ENCODE measurements at regions not wholly inside any gene's neighbourhood (a gene's known extent, or its start where the extent isn't known, plus 50 kb on each side); places are given as distances from the start of the nearest gene placed in this dataset.

DNA sequence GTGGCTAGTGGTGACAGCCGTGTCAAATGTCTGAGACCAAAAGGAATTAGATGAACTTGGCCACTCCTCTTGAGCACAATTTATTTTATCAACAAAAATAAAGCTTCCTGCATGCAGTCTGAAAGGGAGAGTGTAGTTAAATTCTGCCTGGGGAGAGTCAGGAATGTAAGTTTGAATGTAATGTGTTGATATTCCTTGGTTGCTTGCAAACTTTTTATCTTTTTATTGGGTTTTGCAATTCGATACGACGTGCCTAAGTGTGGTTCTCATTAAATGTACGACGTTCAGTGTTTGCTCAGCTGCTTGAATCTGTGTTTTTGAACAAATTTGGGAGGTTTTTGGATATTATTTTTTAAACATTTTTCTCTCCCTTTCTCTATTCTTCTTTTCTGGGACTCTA, 839.9 kb downstream of the CCSER2 start:
- TF ChIP-seq, protein P1, sequence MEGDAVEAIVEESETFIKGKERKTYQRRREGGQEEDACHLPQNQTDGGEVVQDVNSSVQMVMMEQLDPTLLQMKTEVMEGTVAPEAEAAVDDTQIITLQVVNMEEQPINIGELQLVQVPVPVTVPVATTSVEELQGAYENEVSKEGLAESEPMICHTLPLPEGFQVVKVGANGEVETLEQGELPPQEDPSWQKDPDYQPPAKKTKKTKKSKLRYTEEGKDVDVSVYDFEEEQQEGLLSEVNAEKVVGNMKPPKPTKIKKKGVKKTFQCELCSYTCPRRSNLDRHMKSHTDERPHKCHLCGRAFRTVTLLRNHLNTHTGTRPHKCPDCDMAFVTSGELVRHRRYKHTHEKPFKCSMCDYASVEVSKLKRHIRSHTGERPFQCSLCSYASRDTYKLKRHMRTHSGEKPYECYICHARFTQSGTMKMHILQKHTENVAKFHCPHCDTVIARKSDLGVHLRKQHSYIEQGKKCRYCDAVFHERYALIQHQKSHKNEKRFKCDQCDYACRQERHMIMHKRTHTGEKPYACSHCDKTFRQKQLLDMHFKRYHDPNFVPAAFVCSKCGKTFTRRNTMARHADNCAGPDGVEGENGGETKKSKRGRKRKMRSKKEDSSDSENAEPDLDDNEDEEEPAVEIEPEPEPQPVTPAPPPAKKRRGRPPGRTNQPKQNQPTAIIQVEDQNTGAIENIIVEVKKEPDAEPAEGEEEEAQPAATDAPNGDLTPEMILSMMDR (conservative IDR thresholded peaks at IDR 0.05) = no peak
- no peak overlapping the region for H3K4me2 ChIP-seq (ENCODE audit: insufficient read depth, insufficient read length, low read length)
- H2BK12ac ChIP-seq (ENCODE audit: insufficient read length, low read depth, low read length) = no peak overlapping the region
- H4K8ac ChIP-seq (replicated peaks; ENCODE audit: insufficient read length, low read depth, low read length) = no peak overlapping the region
- H4K91ac ChIP-seq (ENCODE audit: insufficient read length, low read depth, low read length) = no peak overlapping the region
- H3K9ac ChIP-seq (ENCODE audit: extremely low read depth, insufficient read length, low read length) = no peak overlapping the region
- H3K9me3 Mint-ChIP-seq = no peaks in the 10 kb centered on the region
- no peak overlapping the region for H2AFZ ChIP-seq (ENCODE audit: low read length)
- no peak overlapping the region for H2BK15ac ChIP-seq (ENCODE audit: low read depth, low read length)
- peaks cover 0 to 5% of the 10 kb centered on the region in 2 experiments; a peak in 2 of 4 replicates for H3K4me1 Mint-ChIP-seq
- no peaks in the 10 kb centered on the region for H4K20me1 ChIP-seq (ENCODE audit: control insufficient read depth, insufficient read depth, insufficient read length)
- no peaks in the 10 kb centered on the region for H3K79me2 ChIP-seq (ENCODE audit: insufficient read depth, low read length)
- no peak overlapping the region for H3K27ac Mint-ChIP-seq
- no peak overlapping the region for H2BK20ac ChIP-seq (ENCODE audit: low read depth, low read length, poor library complexity, severe bottlenecking)
- no CpG with 5 or more reads among the region's 6 CpGs for WGBS (ENCODE audit: extremely low coverage, insufficient read length, low lambda C conversion rate)
- no peak overlapping the region for H3K4ac ChIP-seq (ENCODE audit: low read depth, low read length)
- H3K27me3 ChIP-seq (ENCODE audit: insufficient read depth, low read length) = no peaks in the 10 kb centered on the region; the same call in 1 of the 2 replicates
- H3K23ac ChIP-seq (ENCODE audit: insufficient read length, low read depth, low read length) = no peak overlapping the region
- no peaks in the 10 kb centered on the region for H3K79me1 ChIP-seq (ENCODE audit: insufficient read depth, low read depth, low read length, poor library complexity, severe bottlenecking)
- no peak overlapping the region for H3K56ac ChIP-seq (ENCODE audit: insufficient read length, low read depth, low read length)
- no peak overlapping the region for H3K14ac ChIP-seq (ENCODE audit: insufficient read depth, low read length)
- no peaks in the 10 kb centered on the region for H3K27me3 Mint-ChIP-seq (ENCODE audit: low read depth)
- H3K4me1 ChIP-seq (ENCODE audit: insufficient read depth, low read length) = no peaks in the 10 kb centered on the region
- no peak overlapping the region for H2BK5ac ChIP-seq (ENCODE audit: insufficient read length, low read length)
- DNase-seq = no peak
- H2BK120ac ChIP-seq (ENCODE audit: low read depth, low read length, poor library complexity, severe bottlenecking) = no peak overlapping the region
- H3K9me3 ChIP-seq (ENCODE audit: control insufficient read depth, low read depth, low read length) = no peaks in the 10 kb centered on the region
- no peak overlapping the region for H3K18ac ChIP-seq (ENCODE audit: insufficient read length, low read depth, low read length)
- H3K36me3 Mint-ChIP-seq (ENCODE audit: insufficient read depth in 1 of 3, low read depth in 3 of 3) = no peaks in the 10 kb centered on the region; a peak in 1 of 7 replicates
- no peaks in the 10 kb centered on the region for H3K23me2 ChIP-seq (ENCODE audit: insufficient read length, low read depth, low read length, poor library complexity, severe bottlenecking)
- no peak overlapping the region for H3K27ac ChIP-seq (ENCODE audit: insufficient read length, low read depth, low read length)
- H3K4me3 Mint-ChIP-seq = no peak overlapping the region
- H3T11ph ChIP-seq (ENCODE audit: low read length) = no peak overlapping the region
- no peak overlapping the region for H4K5ac ChIP-seq (ENCODE audit: insufficient read length, low read depth, low read length)
- no peak overlapping the region for H2AK5ac ChIP-seq (ENCODE audit: insufficient read length, low read length)

Data from H9 (cell line).